SU-DHL-6 (cell line): ENCODE measurements at regions not wholly inside any gene's neighbourhood (a gene's known extent, or its start where the extent isn't known, plus 50 kb on each side); places are given as distances from the start of the nearest gene placed in this dataset.

ENCODE experiments used
- CTCF ChIP-seq: fragments of 200-600 bp; sonication (generic); IDR thresholded peaks from one replicate; pipeline ENCODE4 v1.5.1; 2017; ENCODE audit warnings: antibody characterized with exemption, mild to moderate bottlenecking, low read length, moderate library complexity; ENCODE audit not compliant: insufficient read depth, poor library complexity, severe bottlenecking
- EZH2phosphoT487 ChIP-seq: fragments of 200-600 bp; sonication (generic), shearing (Covaris generic); conservative IDR thresholded peaks from 2 replicates; pipeline ENCODE4 v1.6.1; 2018; ENCODE audit warnings: mild to moderate bottlenecking, antibody characterized with exemption, low read length, moderate library complexity, mixed read lengths

- TF ChIP-seq CTCF (no peak), EZH2phosphoT487 (no peak)
Observed at GRCh38 chrX:94178145-94178788, 504.3 kb downstream of the FAM133A start.
